Suppressor macrophage (primary cell): ENCODE measurements at regions not wholly inside any gene's neighbourhood (a gene's known extent, or its start where the extent isn't known, plus 50 kb on each side); places are given as distances from the start of the nearest gene placed in this dataset.
"Not testable (repeated sequence)": the region's sequence is repeated elsewhere in the genome, so short reads cannot be mapped to it uniquely, and the experiment has no call there.

Source experiments
- DNase-seq, 4 experiments: peaks; one replicate each; pipeline ENCODE4 v3.0.0-alpha.2; 2020 to 2022

DNA sequence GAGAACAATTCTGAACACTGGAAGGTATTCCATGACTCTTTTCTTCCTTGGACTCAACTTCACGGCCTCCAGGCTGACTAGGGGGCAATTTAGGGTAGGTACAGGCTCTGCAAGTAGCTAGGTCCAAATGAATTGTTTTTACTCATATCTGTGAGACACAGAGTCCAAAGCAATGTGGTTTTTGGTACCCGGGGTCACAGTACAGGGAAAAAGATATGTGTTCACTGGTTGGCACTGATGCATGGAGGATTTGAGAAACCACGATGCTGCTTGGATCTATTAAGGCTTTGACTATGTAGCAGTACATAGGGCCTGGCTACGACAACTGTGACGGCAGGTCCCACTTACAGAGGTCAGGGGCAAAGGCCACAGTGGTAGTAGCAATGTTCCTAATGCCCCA, 200.6 kb downstream of the DUSP10 start:
- no peak for DNase-seq

DNA sequence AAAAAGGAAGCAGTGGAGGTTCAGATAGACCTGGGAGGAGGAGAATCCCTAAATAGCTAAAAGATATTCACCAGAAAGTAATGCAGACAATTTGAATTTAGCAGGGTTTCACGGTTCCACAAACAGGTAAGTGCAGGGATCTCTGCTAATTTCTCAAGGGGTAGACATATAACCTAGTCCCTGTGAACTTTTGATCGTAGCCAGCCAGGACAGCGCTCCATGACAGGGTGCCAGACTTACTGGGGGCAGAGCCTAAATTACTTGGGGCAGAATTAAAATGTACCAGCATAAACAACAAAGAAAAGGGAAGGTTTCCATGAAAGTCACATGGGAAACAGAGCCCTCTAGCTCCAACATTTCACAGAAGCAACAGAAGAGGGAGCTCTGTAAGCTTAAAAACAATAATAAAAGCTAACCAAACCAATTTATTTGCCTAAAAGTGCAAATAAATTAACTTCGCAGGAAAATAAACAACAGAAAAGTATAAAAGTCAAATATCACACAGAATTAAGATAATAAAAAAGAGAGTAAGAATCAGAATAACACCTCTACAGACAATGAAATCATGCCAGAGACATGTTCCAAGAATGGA, 198.3 kb downstream of the DUSP10 start:
- peak; percentile 39 to 80 (median 61) for DNase-seq

DNA sequence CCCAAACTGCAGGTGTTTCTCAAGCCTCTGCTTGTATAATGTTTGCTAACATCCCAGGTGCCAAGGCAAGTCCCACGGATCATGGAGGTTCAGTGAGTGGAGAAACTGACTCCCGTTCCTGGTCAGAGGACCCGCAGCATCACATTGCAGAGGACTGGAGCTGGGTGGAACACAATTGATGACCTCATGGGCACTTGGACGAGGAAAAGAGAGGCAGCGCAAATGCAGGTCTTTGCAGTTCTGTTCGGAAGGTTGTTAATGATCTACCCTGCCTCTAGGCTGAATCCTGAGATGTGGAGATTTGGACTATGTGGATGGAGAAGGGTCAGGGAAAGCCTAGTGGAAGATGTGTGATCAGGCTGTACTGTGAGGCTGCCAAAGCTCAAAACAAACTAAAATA, 192.9 kb downstream of the DUSP10 start:
- no peak for DNase-seq

DNA sequence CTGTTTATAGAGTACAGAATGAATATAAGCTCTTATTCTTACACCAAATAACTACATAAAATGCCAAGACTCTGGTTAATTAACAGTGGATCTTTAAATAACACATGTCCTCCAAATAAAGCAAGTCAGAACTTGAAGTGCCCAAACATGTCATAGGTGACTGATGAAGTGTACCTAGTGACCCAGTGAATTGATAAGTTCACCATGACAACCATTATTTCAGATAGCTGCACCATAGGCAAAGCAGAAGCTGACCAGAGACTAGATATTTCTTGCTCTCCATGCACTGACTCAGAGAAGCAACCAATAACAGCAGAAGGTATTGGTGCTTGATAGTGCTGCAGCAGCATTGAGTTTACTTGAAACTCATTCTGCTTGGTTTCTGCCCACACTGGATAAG, 192.1 kb downstream of the DUSP10 start:
- no peak for DNase-seq

DNA sequence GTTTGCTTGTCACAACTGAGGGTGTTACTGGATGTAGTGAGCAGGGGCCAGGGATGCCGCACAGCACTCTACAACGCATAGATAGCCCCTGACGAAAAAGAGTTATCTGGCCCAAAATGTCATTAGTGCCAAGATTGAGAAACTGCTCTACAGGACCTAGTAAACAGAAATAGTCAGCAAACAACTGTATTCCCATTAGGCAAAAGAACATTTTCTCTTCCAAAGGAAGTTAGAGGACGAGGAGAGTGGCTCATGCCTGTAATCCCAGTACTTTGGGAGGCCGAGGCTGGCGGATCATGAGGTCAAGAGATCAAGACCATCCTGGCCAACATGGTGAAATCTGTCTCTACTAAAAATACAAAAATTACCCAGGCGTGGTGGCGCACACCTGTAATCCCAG, 189.1 kb downstream of the DUSP10 start:
- DNase-seq, result not testable (repeated sequence)

- no peak for DNase-seq
Observed at GRCh38 chr1:221555689-221556433, 186.0 kb downstream of the DUSP10 start.

DNA sequence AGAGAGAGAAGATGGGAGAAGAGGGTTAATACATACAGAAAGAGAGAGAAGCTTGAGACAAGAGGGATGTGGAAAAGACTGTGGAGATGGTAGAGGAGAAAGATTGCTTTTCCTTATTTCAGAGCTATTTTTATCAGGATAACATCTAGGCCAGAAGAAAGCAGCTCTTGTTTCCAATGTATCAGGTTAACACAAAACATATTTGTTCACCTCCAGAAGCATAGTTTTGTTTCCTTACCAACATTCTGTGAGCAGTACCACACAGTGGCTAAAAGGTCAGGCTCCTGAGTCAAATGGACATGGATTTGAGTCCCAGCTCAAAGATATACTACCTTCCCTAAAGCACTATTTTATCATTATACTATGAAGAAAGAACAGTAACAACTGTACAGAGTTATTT, 185.5 kb downstream of the DUSP10 start:
- no peak for DNase-seq

DNA sequence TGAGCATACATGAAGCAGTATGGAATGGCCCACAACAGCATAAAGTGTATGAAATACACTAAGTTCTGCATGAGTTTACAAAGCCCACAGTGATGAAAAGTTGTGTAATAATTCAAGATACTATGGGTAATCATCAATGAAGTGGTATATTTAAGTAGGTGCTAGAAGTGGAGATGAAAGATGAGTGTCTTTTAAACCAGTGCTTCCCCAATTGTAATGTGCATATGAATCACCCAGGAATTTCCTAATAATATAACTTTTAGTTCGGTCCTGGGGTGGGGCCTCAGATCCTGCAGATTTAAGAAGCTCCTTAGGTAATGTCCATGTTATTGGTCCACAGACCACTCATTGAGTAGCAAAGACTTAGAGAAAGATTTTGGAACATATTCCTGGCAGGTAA, 184.9 kb downstream of the DUSP10 start:
- peak in 3 of 4 experiments; percentile 17 to 50 (median 27) for DNase-seq

- DNase-seq, result no peak
Observed at GRCh38 chr1:221558396-221558795, 183.5 kb downstream of the DUSP10 start.

DNA sequence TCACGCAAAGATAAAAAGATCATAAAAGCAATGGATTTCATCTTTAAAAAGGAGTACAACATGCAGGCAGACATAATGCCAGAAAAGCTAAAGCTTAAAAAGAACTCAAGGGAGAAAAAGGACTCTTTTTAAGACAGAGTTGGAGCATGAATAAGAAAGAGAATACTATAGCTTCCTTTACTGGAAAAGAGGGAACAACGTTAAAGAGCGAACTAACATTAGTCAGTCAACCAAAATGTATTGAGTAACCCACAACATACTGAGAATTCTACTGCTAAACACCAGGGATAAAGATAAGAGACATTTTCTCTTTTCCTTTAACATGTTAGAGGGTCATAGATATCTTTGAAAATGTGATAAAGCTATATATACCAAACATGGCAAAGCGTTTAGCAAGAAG, 182.0 kb downstream of the DUSP10 start:
- DNase-seq, result peak in 2 of 4 experiments; percentile 47 to 59

DNA sequence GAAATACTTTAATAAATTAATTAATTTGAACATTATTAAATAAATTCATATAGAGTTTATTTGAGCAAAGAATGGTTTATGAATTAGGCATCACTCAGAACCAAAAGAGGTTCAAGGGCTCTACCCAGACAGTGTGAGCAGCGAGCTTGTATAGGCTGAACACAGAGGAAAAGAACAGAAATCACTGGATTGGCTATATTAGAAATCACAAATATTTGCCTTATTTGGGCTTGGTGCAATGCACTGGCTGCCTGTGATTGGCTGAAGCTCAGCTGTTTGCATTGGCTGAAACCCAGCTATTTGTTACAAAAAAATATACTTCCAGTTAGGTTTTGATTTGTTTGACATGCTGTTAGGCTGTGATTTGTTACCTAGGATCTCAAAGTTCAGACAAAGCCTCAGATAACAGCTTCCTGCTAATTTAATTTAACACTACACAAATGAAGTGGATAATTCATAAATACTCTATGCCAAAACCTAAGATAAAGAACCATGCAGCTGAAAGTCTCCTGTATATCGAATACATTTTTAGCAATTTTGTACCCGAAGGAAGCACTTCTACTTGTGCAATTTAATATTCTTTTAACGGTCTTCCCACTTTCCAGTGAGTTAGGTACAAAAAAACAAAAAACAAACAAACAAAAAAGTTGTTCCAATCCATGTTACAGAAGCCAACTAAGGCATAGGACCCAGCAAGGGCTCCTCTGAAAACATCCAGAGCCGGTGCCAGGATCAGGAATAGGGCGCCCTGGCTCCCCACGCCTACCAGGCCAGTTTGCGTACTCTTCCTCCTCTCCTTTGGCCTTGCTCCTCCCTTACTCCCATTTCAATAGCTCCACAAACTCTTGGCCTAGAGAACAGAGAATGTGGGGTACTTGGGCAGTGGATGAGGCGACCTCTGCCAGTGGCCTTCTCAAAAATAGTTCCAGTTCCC, 179.1 kb downstream of the DUSP10 start:
- no peak for DNase-seq

DNA sequence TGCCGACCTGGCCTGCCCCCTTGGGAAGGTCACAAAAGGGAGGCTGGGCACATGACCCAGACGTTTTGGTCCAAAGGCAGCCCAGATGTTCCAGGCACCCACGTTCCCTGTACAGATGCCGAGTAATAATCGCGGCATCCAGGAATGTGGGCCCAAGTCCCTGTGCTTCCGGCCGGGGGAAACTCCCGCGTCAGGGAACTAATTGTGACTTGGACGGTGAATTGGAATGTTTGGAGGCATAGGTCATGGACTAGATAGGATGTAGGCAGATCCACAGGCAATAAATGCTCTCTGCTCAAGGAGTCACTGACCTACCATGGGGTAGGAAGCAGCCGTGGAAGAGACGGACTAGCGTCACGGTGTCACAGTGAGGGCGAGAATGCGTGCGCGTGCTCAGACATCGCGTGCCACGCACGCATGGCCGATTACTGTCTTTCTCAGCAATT, 178.4 kb downstream of the DUSP10 start:
- no peak for DNase-seq

GRCh38 chr1:221564891-221565290, 177.0 kb downstream of the DUSP10 start:
- DNase-seq, result no peak

GRCh38 chr1:221565711-221566110, 176.2 kb downstream of the DUSP10 start:
- DNase-seq, result no peak

DNA sequence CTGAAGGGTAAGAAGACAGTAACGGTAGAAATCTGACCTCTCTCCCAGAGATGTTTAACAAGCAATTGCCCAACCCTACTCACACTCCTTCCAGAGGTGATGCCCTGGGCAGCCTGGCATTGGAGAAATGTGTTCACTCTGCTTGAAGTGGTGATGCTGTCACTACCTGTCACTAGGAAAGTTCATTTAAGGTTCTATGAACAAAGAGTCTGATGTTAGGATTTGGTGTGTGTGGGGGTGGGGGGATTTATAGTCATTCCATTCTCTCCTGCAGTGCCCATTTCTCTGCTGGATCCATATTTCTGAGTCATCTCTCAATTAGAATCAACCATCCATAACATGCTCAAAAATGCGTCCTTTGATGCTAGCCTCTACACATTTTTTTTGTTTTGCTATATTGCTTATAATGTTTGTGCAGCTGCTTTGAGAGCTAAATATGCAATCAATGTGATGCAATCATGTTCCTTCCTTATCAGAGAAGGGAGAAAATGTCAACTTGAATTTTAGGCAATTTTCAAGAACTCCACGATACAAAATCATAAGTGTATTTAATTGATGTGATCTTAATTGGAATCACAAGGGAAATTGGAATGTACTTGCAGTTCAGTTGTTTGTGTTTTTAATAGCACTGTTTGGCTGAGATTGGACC, 173.9 kb downstream of the DUSP10 start:
- peak in 2 of 4 experiments; percentile 35 to 53 for DNase-seq

DNA sequence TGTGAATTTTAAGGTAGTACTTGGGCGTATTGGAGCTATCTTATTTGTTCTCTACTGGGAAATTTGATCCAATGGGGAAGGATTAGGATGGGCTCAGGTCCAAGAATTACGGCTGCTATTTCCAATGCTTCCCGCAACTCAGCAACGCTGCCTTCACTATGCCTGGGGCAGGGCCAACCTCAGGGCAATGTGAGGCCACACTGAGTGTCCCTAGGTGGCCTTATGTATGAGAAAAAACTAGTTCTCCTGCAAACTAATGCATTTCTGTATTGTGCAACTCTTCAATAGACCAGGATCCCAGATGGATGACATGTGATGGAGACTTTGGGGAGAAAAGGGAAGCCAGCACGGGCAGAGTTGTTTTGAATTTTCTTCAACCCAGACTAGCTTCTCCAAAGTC, 168.1 kb downstream of the DUSP10 start:
- DNase-seq, result peak; percentile 22 to 70 (median 58)

DNA sequence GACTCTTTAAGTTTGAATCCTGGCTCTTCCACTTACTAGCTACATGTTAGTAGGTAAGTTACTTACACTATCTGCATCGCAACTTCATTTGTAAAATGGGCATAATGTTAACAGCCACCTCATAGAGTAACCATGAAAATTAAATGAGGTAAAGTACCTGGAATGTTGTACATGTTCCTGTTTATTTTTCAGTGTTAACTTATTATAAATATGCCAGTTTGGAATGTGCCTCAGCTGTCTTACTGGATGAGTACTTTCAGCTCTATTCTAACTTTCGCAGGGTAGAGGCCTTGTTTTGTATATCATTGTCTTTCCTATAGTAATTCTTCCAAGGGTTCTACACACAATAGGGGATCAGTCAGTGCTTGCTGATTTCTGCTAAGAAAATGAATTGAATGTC, 167.4 kb downstream of the DUSP10 start:
- DNase-seq, result no peak

- DNase-seq, result no peak
Observed at GRCh38 chr1:221575605-221576004, 166.3 kb downstream of the DUSP10 start.

- DNase-seq, result no peak
Observed at GRCh38 chr1:221576268-221576667, 165.6 kb downstream of the DUSP10 start.

DNA sequence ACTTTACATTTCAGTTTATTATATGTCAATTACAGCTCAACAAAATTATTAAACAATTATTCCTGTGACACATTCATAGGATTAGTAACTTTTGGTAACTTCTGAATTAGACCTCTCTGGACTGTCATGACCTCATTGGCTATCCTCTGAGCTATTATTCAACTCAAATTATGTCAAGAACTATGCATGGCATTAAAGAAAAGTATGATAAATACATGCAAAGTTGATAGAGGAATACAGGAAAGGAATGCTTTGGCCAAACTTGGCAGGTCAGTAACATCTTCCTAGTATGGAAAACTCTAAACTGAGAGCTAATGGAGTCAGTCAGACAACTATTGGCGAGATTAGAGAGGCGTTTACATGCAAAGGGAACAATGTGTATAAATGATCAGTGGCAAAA, 158.4 kb downstream of the DUSP10 start:
- DNase-seq, result no peak

DNA sequence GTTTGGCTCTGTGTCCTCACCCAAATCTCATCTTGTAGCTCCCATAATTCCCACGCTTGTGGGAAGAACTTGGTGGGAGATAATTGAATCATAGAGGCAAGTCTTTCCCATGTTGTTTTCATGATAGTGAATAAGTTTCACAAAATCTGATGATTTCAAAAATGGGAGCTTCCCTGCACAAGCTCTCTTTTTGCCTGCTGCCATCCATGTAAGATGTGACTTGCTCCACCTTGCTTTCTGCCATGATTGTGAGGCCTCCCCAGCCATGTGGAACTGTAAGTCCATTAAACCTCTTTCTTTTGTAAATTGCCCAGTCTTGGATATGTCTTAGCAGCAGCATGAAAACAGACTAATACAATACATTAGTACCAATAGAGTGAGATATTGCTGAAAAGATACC, 154.9 kb downstream of the DUSP10 start:
- DNase-seq, result not testable (repeated sequence)

GRCh38 chr1:221591250-221591649, 150.6 kb downstream of the DUSP10 start:
- not testable (repeated sequence) for DNase-seq

DNA sequence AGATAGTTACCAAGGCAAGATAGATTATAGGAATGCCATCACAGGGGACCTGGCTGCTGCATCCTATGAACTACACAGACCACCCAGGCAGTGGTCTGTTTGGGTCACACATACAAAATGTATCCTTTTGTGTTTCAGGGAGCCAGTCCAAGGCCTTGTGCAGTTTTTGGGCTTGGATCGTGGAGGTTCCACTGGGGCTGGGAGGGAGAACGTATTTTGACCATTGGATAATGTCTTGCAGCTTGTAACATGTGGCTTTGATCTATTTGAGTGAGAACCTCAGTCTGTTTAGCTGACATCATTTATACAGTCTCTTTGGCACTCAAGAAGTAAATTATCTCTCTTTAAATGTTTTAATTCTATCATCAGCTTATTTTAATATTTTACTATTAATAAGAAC, 147.3 kb downstream of the DUSP10 start:
- no peak for DNase-seq
